HepG2 (cell line): ENCODE measurements at regions not wholly inside any gene's neighbourhood (a gene's known extent, or its start where the extent isn't known, plus 50 kb on each side); places are given as distances from the start of the nearest gene placed in this dataset.

Source experiments
- ARNT2 ChIP-seq: sonication (generic); formaldehyde crosslinking; IDR thresholded peaks from 2 replicates; pipeline ENCODE4 v1.8.0; 2022; ENCODE audit warnings: mild to moderate bottlenecking, low read depth, missing genetic modification reagents, moderate library complexity
- ASH2L ChIP-seq: fragments of 300-600, 200-600 bp; sonication (generic); IDR thresholded peaks from 2 replicates; pipeline ENCODE4 v1.7.0; 2017; ENCODE audit warnings: low read depth, mild to moderate bottlenecking, moderate library complexity, mixed read lengths, low read length; ENCODE audit not compliant: insufficient read length
- CREB1 ChIP-seq, 2 experiments: fragments of 450-650 bp in 1 of 2; IDR thresholded peaks; 2 replicates each; pipeline ENCODE4 v1.6.1; 2016 to 2017; ENCODE audit warnings: control low read depth in 1 of 2, mild to moderate bottlenecking in 1 of 2, missing compliant biosample characterization in 1 of 2, missing genetic modification characterization in 1 of 2
- ESRRA ChIP-seq: sonication (generic); formaldehyde crosslinking; IDR thresholded peaks from 2 replicates; pipeline ENCODE4 v1.5.1; 2020; ENCODE audit warnings: mild to moderate bottlenecking, low read depth, missing genetic modification reagents
- FOXP1 ChIP-seq, 2 experiments: fragments of 450-650 bp in 1 of 2; IDR thresholded peaks; 2 replicates each; pipeline ENCODE4 v1.6.1; 2017 to 2018; ENCODE audit warnings: antibody characterized with exemption in 1 of 2
- HOXA3 ChIP-seq: sonication (generic); formaldehyde crosslinking; IDR thresholded peaks from 2 replicates; pipeline ENCODE4 v1.5.0; 2020; ENCODE audit warnings: missing genetic modification reagents
- IKZF1 ChIP-seq: fragments of 450-650 bp; IDR thresholded peaks from 2 replicates; pipeline ENCODE4 v1.7.1; 2016
- KDM3A ChIP-seq: IDR thresholded peaks from 2 replicates; pipeline ENCODE4 v1.6.1; 2018; ENCODE audit warnings: low read depth, missing compliant biosample characterization
- KMT2B ChIP-seq: IDR thresholded peaks from 2 replicates; pipeline ENCODE4 v1.6.1; 2016; ENCODE audit warnings: missing genetic modification reagents, missing compliant biosample characterization
- POLR2AphosphoS5 ChIP-seq: IDR thresholded peaks from 2 replicates; pipeline ENCODE4 v1.6.1; 2012; ENCODE audit warnings: low read depth, low read length
- SCMH1 ChIP-seq: sonication (generic); formaldehyde crosslinking; IDR thresholded peaks from 2 replicates; pipeline ENCODE4 v1.9.0; 2021; ENCODE audit warnings: missing genetic modification reagents, mild to moderate bottlenecking, borderline replicate concordance
- TARDBP ChIP-seq: sonication (generic); formaldehyde crosslinking; IDR thresholded peaks from 2 replicates; pipeline ENCODE4 v1.8.0; 2022; ENCODE audit warnings: mild to moderate bottlenecking, missing genetic modification reagents
- USF2 ChIP-seq, 2 experiments: sonication (generic) in 1 of 2; formaldehyde crosslinking in 1 of 2; IDR thresholded peaks; 2 replicates each; pipeline versions ENCODE4 v1.5.1 to v1.6.1; 2011 to 2020; ENCODE audit warnings: borderline replicate concordance in 1 of 2, low read depth in 1 of 2, low read length in 1 of 2, mild to moderate bottlenecking in 1 of 2, missing genetic modification reagents in 1 of 2, moderate library complexity in 1 of 2
- XRCC5 ChIP-seq: fragments of 200-400 bp; formaldehyde crosslinking; optimal IDR thresholded peaks from 2 replicates; pipeline ENCODE3; 2017; ENCODE audit warnings: mild to moderate bottlenecking, low read length
- ZHX2 ChIP-seq, 2 experiments: sonication (generic) in 1 of 2; formaldehyde crosslinking in 1 of 2; IDR thresholded peaks; 2 replicates each; pipeline versions ENCODE4 v1.6.1 to v1.9.0; 2014 to 2022; ENCODE audit warnings: antibody characterized with exemption in 1 of 2, borderline replicate concordance in 1 of 2, inconsistent platforms in 1 of 2, low read depth in 1 of 2, missing genetic modification reagents in 1 of 2
- ZNF205 ChIP-seq: IDR thresholded peaks from 2 replicates; pipeline ENCODE4 v1.6.1; 2018; ENCODE audit warnings: missing biosample characterization, missing genetic modification reagents
- ZNF230 ChIP-seq: sonication (generic); formaldehyde crosslinking; IDR thresholded peaks from 2 replicates; pipeline ENCODE4 v1.4.0; 2020; ENCODE audit warnings: mild to moderate bottlenecking, missing genetic modification reagents
- ZNF256 ChIP-seq: sonication (generic); formaldehyde crosslinking; conservative IDR thresholded peaks from 2 replicates; pipeline ENCODE4 v1.4.0; 2020; ENCODE audit warnings: missing genetic modification reagents
- ZNF576 ChIP-seq: sonication (generic); formaldehyde crosslinking; IDR thresholded peaks from 2 replicates; pipeline ENCODE4 v1.4.0; 2020; ENCODE audit warnings: mild to moderate bottlenecking, missing genetic modification reagents
- ZNF660 ChIP-seq: sonication (generic); formaldehyde crosslinking; IDR thresholded peaks from 2 replicates; pipeline ENCODE4 v1.5.1; 2020; ENCODE audit warnings: mild to moderate bottlenecking, low read depth, missing genetic modification reagents, borderline replicate concordance
- ZNF792 ChIP-seq: IDR thresholded peaks from 2 replicates; pipeline ENCODE4 v1.6.1; 2016

- TF ChIP-seq ZNF256 (CRISPR knock-in tag) (0 out of 2 replicates have a peak, but pooled peaks have one; percentile 56), ZNF230 (CRISPR knock-in tag) (0 out of 2 replicates have a peak, but pooled peaks have one; percentile 25), ZNF205 (CRISPR knock-in tag) (0 out of 2 replicates have a peak, but pooled peaks have one; percentile 11), ZNF660 (CRISPR knock-in tag) (no peak), ZHX2 (IDR thresholded peaks at IDR 0.05; ENCODE audit: low read depth) (no peak), ZHX2 (CRISPR knock-in tag; IDR thresholded peaks at IDR 0.05; ENCODE audit: borderline replicate concordance) (no peak), ZNF576 (CRISPR knock-in tag) (no peak), ARNT2 (peak; percentile 42; the same call in 1 of the 2 replicates), HOXA3 (peak; percentile 60), POLR2AphosphoS5 (no peak), ESRRA (CRISPR knock-in tag) (no peak), TARDBP (peak; percentile 53; the same call in 1 of the 2 replicates), KMT2B (peak; percentile 35; the same call in 1 of the 2 replicates), CREB1 (IDR thresholded peaks at IDR 0.05) (no peak), CREB1 (CRISPR knock-in tag; IDR thresholded peaks at IDR 0.05) (peak; percentile 73), ASH2L (peak; percentile 77), XRCC5 (peak; percentile 37), KDM3A (CRISPR knock-in tag) (no peak), USF2 (IDR thresholded peaks at IDR 0.05; ENCODE audit: low read depth, low read length) (no peak), USF2 (CRISPR knock-in tag; IDR thresholded peaks at IDR 0.05; ENCODE audit: borderline replicate concordance) (no peak), SCMH1 (CRISPR knock-in tag) (no peak), ZNF792 (peak; percentile 55), FOXP1 (IDR thresholded peaks at IDR 0.05) (no peak), FOXP1 (CRISPR knock-in tag; IDR thresholded peaks at IDR 0.05) (no peak; the same call in 1 of the 2 replicates), IKZF1 (no peak)
Observed at GRCh38 chr6:28648035-28648877, 122.6 kb downstream of the GPX5 start (continued).
